DND-41 (cell line): ENCODE measurements at regions not wholly inside any gene's neighbourhood (a gene's known extent, or its start where the extent isn't known, plus 50 kb on each side); places are given as distances from the start of the nearest gene placed in this dataset.

Experiments used
- ATAC-seq: fragments of 200-7000 bp; cut with Tn5 transposase; 3 replicates; pipeline ENCODE4 v1.9.1; 2021; ENCODE audit warnings: low read depth; ENCODE audit not compliant: insufficient read depth
- DNase-seq: peaks from one replicate; pipeline ENCODE4 v3.0.0-alpha.2; 2020
- H2AFZ ChIP-seq: 2 replicates; pipeline ENCODE4 v1.6.0; 2012; ENCODE audit warnings: low read depth, low read length
- H3K27ac ChIP-seq: 2 replicates; pipeline ENCODE4 v1.5.1; 2012; ENCODE audit warnings: low read length, inconsistent platforms
- H3K27me3 ChIP-seq: fragments of 200-600 bp; sonication (generic); 2 replicates; pipeline ENCODE4 v1.6.0; 2012; ENCODE audit warnings: low read length, mild to moderate bottlenecking, inconsistent platforms; ENCODE audit not compliant: insufficient read depth, poor library complexity
- H3K36me3 ChIP-seq: 2 replicates; pipeline ENCODE4 v1.5.1; 2012; ENCODE audit warnings: low read length, inconsistent platforms; ENCODE audit not compliant: insufficient read depth
- H3K4me1 ChIP-seq: 2 replicates; pipeline ENCODE4 v1.5.1; 2012; ENCODE audit warnings: mild to moderate bottlenecking, low read length; ENCODE audit not compliant: insufficient read depth
- H3K4me2 ChIP-seq: 2 replicates; pipeline ENCODE4 v1.6.0; 2012; ENCODE audit warnings: mild to moderate bottlenecking, moderate library complexity, low read length, inconsistent platforms; ENCODE audit not compliant: insufficient read depth
- H3K4me3 ChIP-seq, 2 experiments: fragments of 200-600 bp in 1 of 2; shearing (Covaris generic) in 1 of 2; 2 replicates each; pipeline ENCODE4 v1.5.1; 2012 to 2016; ENCODE audit warnings: inconsistent platforms in 2 of 2, low read length in 2 of 2, mild to moderate bottlenecking in 2 of 2, low read depth in 1 of 2, moderate library complexity in 1 of 2
- H3K79me2 ChIP-seq: 2 replicates; pipeline ENCODE4 v1.6.0; 2012; ENCODE audit warnings: low read length, inconsistent platforms; ENCODE audit not compliant: insufficient read depth
- H3K9ac ChIP-seq: 2 replicates; pipeline ENCODE4 v1.6.0; 2012; ENCODE audit warnings: low read depth, mild to moderate bottlenecking, inconsistent platforms, low read length, moderate library complexity
- H3K9me3 ChIP-seq: 2 replicates; pipeline ENCODE4 v1.5.1; 2012; ENCODE audit warnings: low read length, moderate library complexity, mild to moderate bottlenecking, inconsistent platforms; ENCODE audit not compliant: insufficient read depth, severe bottlenecking
- H4K20me1 ChIP-seq: 2 replicates; pipeline ENCODE4 v1.6.0; 2012; ENCODE audit warnings: low read length; ENCODE audit not compliant: insufficient read depth
- EZH2 ChIP-seq: IDR thresholded peaks from 3 replicates; pipeline ENCODE4 v1.6.1; 2012; ENCODE audit warnings: borderline replicate concordance, low read depth, mild to moderate bottlenecking, moderate library complexity, low read length, inconsistent platforms; ENCODE audit not compliant: severe bottlenecking
- TF ChIP-seq, protein P1 (sequence below): IDR thresholded peaks from 2 replicates; pipeline ENCODE4 v1.5.1; 2012; ENCODE audit warnings: borderline replicate concordance, low read length, moderate library complexity, mild to moderate bottlenecking; ENCODE audit not compliant: poor library complexity, severe bottlenecking; ENCODE audit errors: extremely low read depth

DNA sequence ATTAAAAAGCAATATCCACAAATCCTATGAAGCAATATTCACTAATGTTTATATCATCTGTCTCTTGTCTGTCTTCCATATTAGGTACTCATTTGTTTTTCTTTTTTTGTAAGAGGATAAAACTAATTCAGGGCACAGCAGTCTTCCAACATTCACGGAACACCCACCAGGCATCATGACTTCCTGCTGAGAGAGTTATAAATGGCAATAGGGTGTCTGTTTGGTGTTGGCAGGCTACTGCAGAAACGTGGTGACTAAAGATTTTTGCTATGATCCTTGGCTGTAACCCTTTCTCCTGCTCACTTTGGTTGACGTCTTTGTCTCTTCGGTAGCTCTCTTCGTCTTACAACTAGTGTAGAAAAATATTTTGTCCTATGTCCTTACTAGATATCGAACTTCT is 860.6 kb upstream of the MGAT4C start:
- Histone ChIP-seq H3K9me3 (no peaks in the 10 kb centered on the region), H3K9ac (no peak overlapping the region), H3K27me3 (no peaks in the 10 kb centered on the region), H3K4me3 (no peak overlapping the region), H3K4me1 (no peaks in the 10 kb centered on the region), H3K4me2 (no peak overlapping the region), H3K27ac (no peak overlapping the region), H4K20me1 (no peaks in the 10 kb centered on the region), H2AFZ (no peak overlapping the region), H3K36me3 (no peaks in the 10 kb centered on the region), H3K79me2 (no peaks in the 10 kb centered on the region)
- ATAC-seq (no peak), DNase-seq (no peak)
- TF ChIP-seq EZH2 = no peak
- TF ChIP-seq, protein P1, sequence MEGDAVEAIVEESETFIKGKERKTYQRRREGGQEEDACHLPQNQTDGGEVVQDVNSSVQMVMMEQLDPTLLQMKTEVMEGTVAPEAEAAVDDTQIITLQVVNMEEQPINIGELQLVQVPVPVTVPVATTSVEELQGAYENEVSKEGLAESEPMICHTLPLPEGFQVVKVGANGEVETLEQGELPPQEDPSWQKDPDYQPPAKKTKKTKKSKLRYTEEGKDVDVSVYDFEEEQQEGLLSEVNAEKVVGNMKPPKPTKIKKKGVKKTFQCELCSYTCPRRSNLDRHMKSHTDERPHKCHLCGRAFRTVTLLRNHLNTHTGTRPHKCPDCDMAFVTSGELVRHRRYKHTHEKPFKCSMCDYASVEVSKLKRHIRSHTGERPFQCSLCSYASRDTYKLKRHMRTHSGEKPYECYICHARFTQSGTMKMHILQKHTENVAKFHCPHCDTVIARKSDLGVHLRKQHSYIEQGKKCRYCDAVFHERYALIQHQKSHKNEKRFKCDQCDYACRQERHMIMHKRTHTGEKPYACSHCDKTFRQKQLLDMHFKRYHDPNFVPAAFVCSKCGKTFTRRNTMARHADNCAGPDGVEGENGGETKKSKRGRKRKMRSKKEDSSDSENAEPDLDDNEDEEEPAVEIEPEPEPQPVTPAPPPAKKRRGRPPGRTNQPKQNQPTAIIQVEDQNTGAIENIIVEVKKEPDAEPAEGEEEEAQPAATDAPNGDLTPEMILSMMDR = no peak

GRCh38 chr12:87112571-87113345 is 856.6 kb upstream of the MGAT4C start:
- Histone ChIP-seq H2AFZ (no peak overlapping the region), H3K27ac (no peak overlapping the region), H3K36me3 (no peaks in the 10 kb centered on the region), H3K9me3 (no peaks in the 10 kb centered on the region), H3K4me1 (no peaks in the 10 kb centered on the region), H3K27me3 (no peaks in the 10 kb centered on the region), H3K4me2 (no peak overlapping the region), H3K9ac (no peak overlapping the region), H3K79me2 (no peaks in the 10 kb centered on the region), H3K4me3 (no peak overlapping the region), H4K20me1 (no peaks in the 10 kb centered on the region)
- ATAC-seq = no peak
- no peak for DNase-seq
- TF ChIP-seq, protein P1 = no peak
- no peak for TF ChIP-seq EZH2

DNA sequence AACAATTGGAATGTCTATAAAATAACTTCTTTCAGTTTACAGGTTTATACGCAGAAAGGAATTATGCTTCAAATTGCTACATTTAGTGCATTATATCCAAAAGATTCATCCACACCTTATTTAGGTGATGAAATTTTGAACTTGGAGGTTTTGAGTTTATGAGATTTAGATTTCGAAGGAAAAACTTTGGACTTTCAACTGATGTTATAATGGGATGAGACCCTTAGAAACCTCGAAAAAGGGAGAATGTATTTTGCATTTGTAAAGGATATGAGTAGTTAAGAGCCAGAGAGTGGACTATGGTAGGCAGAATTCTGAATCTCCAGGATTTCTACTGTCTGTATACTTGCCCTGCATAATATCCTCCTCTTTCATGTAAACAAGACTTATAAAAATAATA is 851.6 kb upstream of the MGAT4C start:
- no peak overlapping the region for H3K9ac ChIP-seq
- no peaks in the 10 kb centered on the region for H3K79me2 ChIP-seq
- H3K4me1 ChIP-seq = no peaks in the 10 kb centered on the region
- no peaks in the 10 kb centered on the region for H3K9me3 ChIP-seq
- DNase-seq (no peak), ATAC-seq (no peak)
- no peak overlapping the region for H3K4me3 ChIP-seq
- H3K27me3 ChIP-seq = no peaks in the 10 kb centered on the region
- no peak overlapping the region for H3K4me2 ChIP-seq
- TF ChIP-seq, protein P1 = no peak
- no peak for TF ChIP-seq EZH2
- no peaks in the 10 kb centered on the region for H4K20me1 ChIP-seq
- H2AFZ ChIP-seq = no peak overlapping the region
- H3K36me3 ChIP-seq = no peaks in the 10 kb centered on the region
- no peak overlapping the region for H3K27ac ChIP-seq
